NCI-H510A (cell line): ENCODE measurements at regions not wholly inside any gene's neighbourhood (a gene's known extent, or its start where the extent isn't known, plus 50 kb on each side); places are given as distances from the start of the nearest gene placed in this dataset.
"Not testable (repeated sequence)": the region's sequence is repeated elsewhere in the genome, so short reads cannot be mapped to it uniquely, and the experiment has no call there.

Experiments
- DNase-seq: peaks from one replicate; lab custom pipeline; 2025; lab: John Stamatoyannopoulos, UW

GRCh38 chr5:162990856-162991497 is 446.4 kb upstream of the CCNG1 start:
- DNase-seq = no peak

- no peak for DNase-seq
These were observed 441.8 kb upstream of the CCNG1 start for GRCh38 chr5:162995568-162995967.

- DNase-seq = no peak
These were observed 441.3 kb upstream of the CCNG1 start for GRCh38 chr5:162996053-162996452.

- DNase-seq = no peak
These were observed 431.4 kb upstream of the CCNG1 start for GRCh38 chr5:163005949-163006348.

GRCh38 chr5:163022582-163023128 is 414.7 kb upstream of the CCNG1 start:
- no peak for DNase-seq

GRCh38 chr5:163023846-163024245 is 413.5 kb upstream of the CCNG1 start:
- no peak for DNase-seq

- DNase-seq = no peak
These were observed 412.5 kb upstream of the CCNG1 start for GRCh38 chr5:163024936-163025335.

- no peak for DNase-seq
These were observed 403.7 kb upstream of the CCNG1 start for GRCh38 chr5:163033656-163034055.

GRCh38 chr5:163041254-163041653 is 396.1 kb upstream of the CCNG1 start:
- no peak for DNase-seq

- no peak for DNase-seq
These were observed 357.8 kb upstream of the CCNG1 start for GRCh38 chr5:163079618-163080017.

GRCh38 chr5:163089230-163089629 is 348.2 kb upstream of the CCNG1 start:
- DNase-seq = no peak

- no peak for DNase-seq
These were observed 347.5 kb upstream of the CCNG1 start for GRCh38 chr5:163089926-163090325.

- DNase-seq = no peak
These were observed 342.8 kb upstream of the CCNG1 start for GRCh38 chr5:163094492-163095180.

- no peak for DNase-seq
These were observed 332.9 kb upstream of the CCNG1 start for GRCh38 chr5:163104464-163104863.

- DNase-seq = no peak
These were observed 331.9 kb upstream of the CCNG1 start for GRCh38 chr5:163105456-163105855.

GRCh38 chr5:163106098-163106497 is 331.3 kb upstream of the CCNG1 start:
- DNase-seq = no peak

- DNase-seq = no peak
These were observed 329.0 kb upstream of the CCNG1 start for GRCh38 chr5:163108351-163108750.

GRCh38 chr5:163115011-163115410 is 322.4 kb upstream of the CCNG1 start:
- no peak for DNase-seq

- DNase-seq = not testable (repeated sequence)
These were observed 320.8 kb upstream of the CCNG1 start for GRCh38 chr5:163116618-163117017.

- no peak for DNase-seq
These were observed 303.3 kb upstream of the CCNG1 start for GRCh38 chr5:163134061-163134460.

- no peak for DNase-seq
These were observed 301.5 kb upstream of the CCNG1 start for GRCh38 chr5:163135849-163136248.

GRCh38 chr5:163161512-163161911 is 275.9 kb upstream of the CCNG1 start:
- no peak for DNase-seq

- no peak for DNase-seq
These were observed 274.8 kb upstream of the CCNG1 start for GRCh38 chr5:163162645-163163044.

- DNase-seq = no peak
These were observed 273.5 kb upstream of the CCNG1 start for GRCh38 chr5:163163858-163164257.
